Activated naive CD8-positive, alpha-beta T cell treated with anti-CD3 and anti-CD28 coated beads, Interleukin-2, amount 50 U/mL, for 24 hours (primary cell): ENCODE measurements at regions not wholly inside any gene's neighbourhood (a gene's known extent, or its start where the extent isn't known, plus 50 kb on each side); places are given as distances from the start of the nearest gene placed in this dataset.
"Not testable (repeated sequence)": the region's sequence is repeated elsewhere in the genome, so short reads cannot be mapped to it uniquely, and the experiment has no call there.

Source experiments
- ATAC-seq: fragments of 150-1000 bp; cut with Tn5 transposase; one replicate; pipeline ENCODE4 v1.10.0; 2021
- DNase-seq: peaks from one replicate; pipeline ENCODE4 v3.0.0; 2021
- H3K27ac Mint-ChIP-seq: one replicate; pipeline ENCODE4 v1.8.0; 2021; ENCODE audit warnings: mild to moderate bottlenecking, mixed read lengths
- H3K27me3 Mint-ChIP-seq: one replicate; pipeline ENCODE4 v1.8.0; 2021; ENCODE audit warnings: mixed read lengths
- H3K36me3 Mint-ChIP-seq: one replicate; pipeline ENCODE4 v1.8.0; 2021; ENCODE audit warnings: low read depth, mixed read lengths
- H3K4me1 Mint-ChIP-seq: one replicate; pipeline ENCODE4 v1.8.0; 2021; ENCODE audit warnings: mixed read lengths
- H3K4me3 Mint-ChIP-seq: one replicate; pipeline ENCODE4 v1.8.0; 2021; ENCODE audit warnings: mild to moderate bottlenecking, moderate library complexity, mixed read lengths
- H3K9me3 Mint-ChIP-seq: one replicate; pipeline ENCODE4 v1.8.0; 2021; ENCODE audit warnings: mixed read lengths

DNA sequence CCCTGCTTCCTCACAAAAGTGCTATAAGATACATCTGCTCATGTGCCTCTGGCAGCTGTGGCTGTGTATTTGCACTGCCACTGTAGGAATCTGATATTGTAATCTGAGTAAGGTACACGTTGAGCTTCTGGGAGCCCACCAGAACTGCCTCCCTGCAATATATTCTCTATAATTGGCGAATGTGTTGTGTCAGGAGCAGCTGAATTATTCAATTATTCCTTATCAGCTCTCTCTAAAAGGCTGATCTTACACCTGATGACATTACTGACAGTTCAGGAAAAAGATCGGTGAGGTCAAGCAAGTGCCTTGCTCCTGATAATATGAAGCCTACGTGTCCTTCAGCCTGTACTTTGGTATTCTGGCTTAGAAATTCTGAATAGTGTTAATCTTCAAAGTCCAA lies 1015.0 kb downstream of the CDH9 start:
- ATAC-seq, result no peak
- no peak for DNase-seq
- Mint-ChIP-seq H3K27ac (no peak overlapping the region), H3K4me3 (no peak overlapping the region), H3K4me1 (no peaks in the 10 kb centered on the region), H3K9me3 (peaks cover 6% of the 10 kb centered on the region), H3K27me3 (no peaks in the 10 kb centered on the region), H3K36me3 (no peaks in the 10 kb centered on the region)

DNA sequence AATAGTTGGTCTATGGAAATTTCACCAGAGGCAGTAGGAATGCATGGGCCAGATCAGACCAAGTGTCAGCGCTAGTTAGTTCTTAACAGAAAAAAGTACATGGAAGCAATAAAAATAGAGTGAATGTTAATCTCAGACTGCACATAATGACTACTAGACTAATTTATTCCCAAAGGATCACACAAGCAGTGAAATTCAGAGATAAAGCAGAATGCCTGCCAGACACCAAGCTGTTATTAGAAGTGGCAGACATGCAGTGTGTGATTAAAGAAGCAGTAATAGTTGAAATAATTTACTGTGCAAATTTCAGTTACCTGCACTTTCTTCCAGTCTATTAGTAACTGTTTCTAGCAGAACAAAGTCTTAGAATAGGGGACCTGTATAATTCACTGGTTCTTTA lies 1024.2 kb downstream of the CDH9 start:
- DNase-seq (no peak), ATAC-seq (no peak)
- Mint-ChIP-seq H3K27ac (no peak overlapping the region), H3K36me3 (no peaks in the 10 kb centered on the region), H3K4me1 (no peaks in the 10 kb centered on the region), H3K9me3 (peaks cover 13% of the 10 kb centered on the region), H3K27me3 (no peaks in the 10 kb centered on the region), H3K4me3 (no peak overlapping the region)

DNA sequence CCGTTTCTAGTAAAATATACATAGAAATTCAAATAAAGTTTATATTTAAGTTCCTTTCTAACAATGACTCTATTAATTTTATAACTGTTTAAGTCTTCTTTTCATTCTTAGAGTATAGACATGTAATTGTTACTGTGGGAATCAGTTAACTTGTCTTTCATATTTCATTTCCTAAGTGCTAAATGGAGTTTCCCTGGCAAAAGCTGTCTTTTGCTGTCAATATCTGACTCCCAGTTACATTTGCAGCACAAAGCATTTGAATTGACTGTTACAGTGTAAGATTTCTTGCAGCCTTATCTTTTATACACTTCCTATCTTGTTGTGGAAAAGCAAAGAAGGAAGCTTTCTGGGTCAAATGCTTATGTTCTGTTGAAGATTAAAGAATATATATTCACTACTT lies 1026.3 kb downstream of the CDH9 start:
- no peak overlapping the region for H3K27ac Mint-ChIP-seq
- H3K36me3 Mint-ChIP-seq, result no peaks in the 10 kb centered on the region
- H3K9me3 Mint-ChIP-seq, result peaks cover 13% of the 10 kb centered on the region
- ATAC-seq, result no peak
- no peaks in the 10 kb centered on the region for H3K27me3 Mint-ChIP-seq
- DNase-seq, result no peak
- no peaks in the 10 kb centered on the region for H3K4me1 Mint-ChIP-seq
- no peak overlapping the region for H3K4me3 Mint-ChIP-seq

DNA sequence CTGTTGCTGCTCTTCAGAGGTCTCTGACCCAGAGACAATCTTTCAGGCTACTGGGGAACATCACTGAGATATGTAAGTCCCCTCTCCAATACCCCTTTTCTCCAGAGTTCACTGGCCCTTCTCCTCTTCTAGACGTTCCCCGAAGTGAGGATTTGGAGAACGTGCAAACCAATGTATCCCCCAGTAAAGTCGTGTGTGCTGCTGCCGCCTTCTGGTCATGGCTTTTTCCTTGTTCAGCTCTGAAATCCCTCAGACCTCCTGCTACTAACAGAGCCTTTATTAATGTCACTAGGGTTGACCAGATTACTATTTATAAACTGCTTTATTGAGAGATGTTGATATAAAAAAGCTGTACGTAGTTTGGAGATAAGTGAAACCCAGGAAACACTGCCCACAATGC lies 1028.6 kb downstream of the CDH9 start:
- ATAC-seq, result no peak
- no peak for DNase-seq
- H3K4me3 Mint-ChIP-seq, result no peak overlapping the region
- H3K27ac Mint-ChIP-seq, result no peak overlapping the region
- H3K36me3 Mint-ChIP-seq, result no peaks in the 10 kb centered on the region
- H3K27me3 Mint-ChIP-seq, result no peaks in the 10 kb centered on the region
- H3K4me1 Mint-ChIP-seq, result no peaks in the 10 kb centered on the region
- H3K9me3 Mint-ChIP-seq, result peaks cover 13% of the 10 kb centered on the region

DNA sequence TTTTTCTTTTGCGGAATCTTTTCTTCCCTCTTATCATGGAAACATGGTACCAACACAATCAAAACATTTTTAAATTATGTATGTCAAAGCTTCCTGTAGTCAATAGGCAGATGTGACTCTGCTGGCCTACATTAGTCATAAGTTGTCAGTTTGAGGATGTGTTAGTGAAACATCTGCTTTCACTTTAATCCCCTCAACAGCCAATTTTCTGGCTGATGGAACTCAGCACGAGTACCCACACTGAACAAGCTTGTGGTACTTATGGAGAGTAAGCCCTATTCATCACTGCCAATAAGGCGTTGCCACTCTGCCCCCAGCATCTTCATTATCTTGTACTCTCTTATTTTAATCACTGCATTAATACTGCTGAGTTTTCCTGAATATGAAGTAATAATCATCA lies 1034.4 kb downstream of the CDH9 start:
- no peak for ATAC-seq
- H3K9me3 Mint-ChIP-seq, result peaks cover 31% of the 10 kb centered on the region
- H3K27ac Mint-ChIP-seq, result no peak overlapping the region
- no peaks in the 10 kb centered on the region for H3K27me3 Mint-ChIP-seq
- no peak for DNase-seq
- no peak overlapping the region for H3K4me3 Mint-ChIP-seq
- no peaks in the 10 kb centered on the region for H3K4me1 Mint-ChIP-seq
- H3K36me3 Mint-ChIP-seq, result no peaks in the 10 kb centered on the region

DNA sequence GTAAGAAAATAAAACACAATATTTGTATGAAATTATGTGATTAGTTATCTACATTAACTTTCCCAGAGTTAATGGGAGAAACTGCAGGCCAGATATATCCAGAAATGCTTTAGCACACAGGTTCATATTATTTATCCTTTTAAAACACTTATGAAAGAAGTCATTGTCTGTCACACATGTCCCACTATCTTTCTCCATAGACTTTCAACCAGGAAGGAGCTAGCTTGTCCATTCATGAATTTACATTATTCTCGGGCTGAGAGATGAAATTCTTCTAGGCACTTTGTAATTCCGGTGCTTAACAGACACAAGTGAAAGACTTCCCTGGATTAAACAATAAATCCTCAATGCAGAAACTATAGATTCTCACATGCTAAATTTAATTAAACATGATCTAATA lies 1043.2 kb downstream of the CDH9 start:
- no peaks in the 10 kb centered on the region for H3K4me1 Mint-ChIP-seq
- ATAC-seq (no peak), DNase-seq (no peak)
- H3K27ac Mint-ChIP-seq, result no peak overlapping the region
- no peak overlapping the region for H3K4me3 Mint-ChIP-seq
- H3K27me3 Mint-ChIP-seq, result no peaks in the 10 kb centered on the region
- no peaks in the 10 kb centered on the region for H3K36me3 Mint-ChIP-seq
- H3K9me3 Mint-ChIP-seq, result peaks cover 15% of the 10 kb centered on the region

DNA sequence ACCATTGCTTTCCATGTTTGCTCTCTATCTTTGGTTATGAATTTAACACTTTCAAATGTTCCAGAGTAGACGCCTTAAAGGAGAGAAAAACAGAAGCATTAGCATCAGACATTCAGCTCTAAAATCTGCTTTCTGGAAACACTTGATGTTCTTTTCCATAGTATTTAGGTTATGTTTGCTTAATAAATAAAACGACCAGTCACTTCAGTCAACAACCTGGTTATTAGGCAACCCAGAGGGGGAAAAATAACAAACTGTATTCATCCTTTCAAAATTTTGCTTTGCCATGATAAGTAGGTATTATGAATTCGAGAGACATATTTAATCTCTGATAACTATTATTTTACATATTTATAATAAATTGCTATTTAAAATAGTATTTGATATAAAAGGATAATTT lies 1044.7 kb downstream of the CDH9 start:
- peaks cover 12% of the 10 kb centered on the region for H3K9me3 Mint-ChIP-seq
- no peak for DNase-seq
- no peak overlapping the region for H3K27ac Mint-ChIP-seq
- ATAC-seq, result no peak
- H3K27me3 Mint-ChIP-seq, result no peaks in the 10 kb centered on the region
- H3K4me1 Mint-ChIP-seq, result no peaks in the 10 kb centered on the region
- H3K36me3 Mint-ChIP-seq, result no peaks in the 10 kb centered on the region
- H3K4me3 Mint-ChIP-seq, result no peak overlapping the region

DNA sequence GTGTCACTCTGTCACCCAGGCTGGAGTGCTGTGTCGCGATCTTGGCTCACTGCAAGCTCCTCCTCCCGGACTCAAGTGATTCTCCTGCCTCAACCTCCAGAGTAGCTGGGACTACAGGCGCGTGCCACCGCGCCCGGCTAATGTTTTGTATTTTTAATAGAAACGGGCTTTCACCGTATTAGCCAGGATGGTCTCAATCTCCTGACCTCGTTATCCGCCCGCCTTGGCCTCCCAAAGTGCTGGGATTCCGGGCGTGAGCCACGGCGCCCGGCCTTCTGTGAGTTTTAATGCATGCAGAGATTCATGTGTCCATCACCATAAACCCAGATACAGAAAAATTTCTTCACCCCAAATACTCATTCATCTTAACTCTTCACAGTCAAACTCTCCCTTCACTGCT lies 1046.7 kb downstream of the CDH9 start:
- H3K27me3 Mint-ChIP-seq, result no peaks in the 10 kb centered on the region
- no peak overlapping the region for H3K27ac Mint-ChIP-seq
- H3K9me3 Mint-ChIP-seq, result peaks cover 12% of the 10 kb centered on the region
- DNase-seq, result no peak
- H3K4me1 Mint-ChIP-seq, result no peaks in the 10 kb centered on the region
- no peak for ATAC-seq
- H3K4me3 Mint-ChIP-seq, result no peak overlapping the region
- H3K36me3 Mint-ChIP-seq, result no peaks in the 10 kb centered on the region

DNA sequence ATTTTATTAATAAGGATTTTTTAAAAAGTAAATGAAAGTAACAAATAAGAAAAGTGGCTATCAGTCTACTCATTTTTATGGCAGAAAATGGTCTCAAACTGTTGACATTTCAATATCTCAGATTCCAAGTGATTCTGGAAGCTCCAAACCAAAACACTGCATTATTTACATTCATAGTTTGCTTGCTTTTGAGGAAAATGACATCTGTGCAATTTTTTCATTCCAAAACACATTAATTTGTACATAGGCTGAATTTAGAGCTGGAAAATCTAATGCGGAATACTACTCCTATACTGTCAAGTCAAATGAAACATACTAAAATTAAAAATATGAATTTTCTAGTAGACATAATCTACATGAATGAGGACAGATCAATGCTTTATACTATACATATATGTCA lies 1047.6 kb downstream of the CDH9 start:
- Mint-ChIP-seq H3K27me3 (no peaks in the 10 kb centered on the region), H3K4me3 (no peak overlapping the region), H3K4me1 (no peaks in the 10 kb centered on the region), H3K9me3 (peaks cover 12% of the 10 kb centered on the region), H3K27ac (no peak overlapping the region), H3K36me3 (no peaks in the 10 kb centered on the region)
- ATAC-seq (no peak), DNase-seq (no peak)

DNA sequence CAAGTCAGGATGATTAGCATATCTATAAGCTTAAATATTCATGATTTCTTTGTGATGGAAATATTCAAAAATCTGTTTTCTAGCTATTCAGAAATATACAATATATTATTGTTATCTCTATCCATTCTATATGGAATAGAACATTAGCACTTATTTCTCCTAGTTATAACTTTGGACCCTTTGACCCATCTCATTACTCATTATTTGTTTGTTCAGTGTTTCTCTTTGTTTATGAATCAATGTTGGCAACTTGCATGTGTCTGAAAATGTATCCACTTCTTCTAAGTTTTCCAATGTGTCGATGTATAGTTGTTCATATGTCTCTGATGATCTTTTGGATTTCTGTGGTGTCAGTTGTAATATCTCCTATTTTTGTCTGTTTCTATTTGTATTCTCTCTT lies 1059.3 kb downstream of the CDH9 start:
- no peak overlapping the region for H3K27ac Mint-ChIP-seq
- no peaks in the 10 kb centered on the region for H3K4me1 Mint-ChIP-seq
- ATAC-seq (no peak), DNase-seq (no peak)
- H3K9me3 Mint-ChIP-seq, result peaks cover 20% of the 10 kb centered on the region
- no peaks in the 10 kb centered on the region for H3K27me3 Mint-ChIP-seq
- H3K4me3 Mint-ChIP-seq, result no peak overlapping the region
- H3K36me3 Mint-ChIP-seq, result no peaks in the 10 kb centered on the region

DNA sequence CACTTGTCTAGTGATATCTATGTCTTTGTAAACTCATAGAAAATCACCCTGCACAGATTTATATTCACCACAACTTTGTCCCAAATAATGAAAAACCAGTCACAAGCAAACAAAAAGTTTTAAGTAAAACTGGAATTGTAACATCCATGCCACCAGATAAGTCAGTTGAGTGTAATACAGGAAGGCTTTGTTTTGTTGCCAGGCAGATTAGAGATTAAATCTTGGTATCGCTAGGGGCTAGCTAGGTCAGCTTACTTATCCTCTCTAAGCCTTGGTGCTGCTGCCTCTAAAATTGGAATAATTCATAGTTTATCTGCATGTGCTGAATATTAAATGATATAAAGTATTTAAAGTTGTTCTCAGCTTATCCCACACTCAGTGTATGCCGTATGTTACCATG lies 1062.5 kb downstream of the CDH9 start:
- ATAC-seq, result no peak
- H3K36me3 Mint-ChIP-seq, result no peaks in the 10 kb centered on the region

DNA sequence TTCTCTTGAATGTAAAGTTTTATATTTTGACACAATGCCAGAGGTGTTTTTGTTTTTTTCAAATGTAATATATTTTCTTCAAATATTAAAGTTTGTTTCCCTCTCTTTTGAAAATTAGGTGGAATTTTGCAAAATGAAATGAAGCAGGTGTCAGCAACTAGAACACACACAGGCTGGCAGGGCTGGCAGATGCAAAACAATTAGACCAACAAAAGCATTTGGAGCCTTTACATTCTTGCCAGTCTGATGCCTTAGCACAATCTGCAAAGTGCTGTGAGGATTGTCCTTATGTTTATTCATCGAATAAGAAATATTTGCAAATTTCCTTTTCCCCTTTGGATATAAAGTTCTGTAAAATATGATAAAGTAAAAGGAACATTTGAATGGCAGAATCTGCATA lies 1063.9 kb downstream of the CDH9 start:
- ATAC-seq (no peak), DNase-seq (no peak)
- peaks cover 22% of the 10 kb centered on the region for H3K9me3 Mint-ChIP-seq
- no peaks in the 10 kb centered on the region for H3K36me3 Mint-ChIP-seq
- H3K27ac Mint-ChIP-seq, result no peak overlapping the region
- no peak overlapping the region for H3K4me3 Mint-ChIP-seq
- H3K4me1 Mint-ChIP-seq, result no peaks in the 10 kb centered on the region
- H3K27me3 Mint-ChIP-seq, result no peaks in the 10 kb centered on the region

More for the DNA sequence above, 1062.5 kb downstream of the CDH9 start:
- Mint-ChIP-seq H3K27me3 (no peaks in the 10 kb centered on the region), H3K9me3 (peaks cover 22% of the 10 kb centered on the region), H3K4me3 (no peak overlapping the region), H3K4me1 (no peaks in the 10 kb centered on the region), H3K27ac (no peak overlapping the region)
- DNase-seq, result no peak

DNA sequence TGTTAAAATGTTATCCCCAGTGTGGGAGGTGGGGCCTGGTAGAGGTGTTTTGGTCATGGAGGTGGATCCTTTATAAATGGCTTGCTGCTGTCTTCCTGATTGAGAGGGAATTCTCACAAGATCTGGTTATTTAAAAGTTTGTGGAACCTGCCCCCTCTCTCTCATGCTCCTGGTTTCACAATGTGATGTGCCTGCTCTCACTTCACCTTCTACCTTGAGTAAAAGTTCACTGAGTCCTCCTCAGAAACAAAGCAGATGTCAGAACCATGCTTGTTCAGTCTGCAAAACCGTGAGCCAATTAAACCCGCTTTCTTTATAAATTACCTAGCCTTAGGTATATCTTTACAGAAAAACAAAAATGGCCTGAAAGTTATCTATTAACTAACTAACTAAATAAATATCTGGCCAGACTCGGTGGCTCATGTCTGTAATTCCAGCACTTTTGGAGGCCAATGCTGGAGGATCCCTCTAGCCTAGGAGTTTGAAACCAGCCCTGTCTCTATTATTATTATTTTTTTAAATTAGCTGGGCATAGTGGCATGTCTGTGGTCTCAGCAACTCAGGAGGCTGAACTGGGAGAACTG lies 1067.4 kb downstream of the CDH9 start:
- no peaks in the 10 kb centered on the region for H3K4me1 Mint-ChIP-seq
- H3K36me3 Mint-ChIP-seq, result no peaks in the 10 kb centered on the region
- no peak overlapping the region for H3K4me3 Mint-ChIP-seq
- no peak overlapping the region for H3K27ac Mint-ChIP-seq
- DNase-seq, result no peak
- H3K9me3 Mint-ChIP-seq, result peaks cover 25% of the 10 kb centered on the region
- no peaks in the 10 kb centered on the region for H3K27me3 Mint-ChIP-seq
- ATAC-seq, result no peak

DNA sequence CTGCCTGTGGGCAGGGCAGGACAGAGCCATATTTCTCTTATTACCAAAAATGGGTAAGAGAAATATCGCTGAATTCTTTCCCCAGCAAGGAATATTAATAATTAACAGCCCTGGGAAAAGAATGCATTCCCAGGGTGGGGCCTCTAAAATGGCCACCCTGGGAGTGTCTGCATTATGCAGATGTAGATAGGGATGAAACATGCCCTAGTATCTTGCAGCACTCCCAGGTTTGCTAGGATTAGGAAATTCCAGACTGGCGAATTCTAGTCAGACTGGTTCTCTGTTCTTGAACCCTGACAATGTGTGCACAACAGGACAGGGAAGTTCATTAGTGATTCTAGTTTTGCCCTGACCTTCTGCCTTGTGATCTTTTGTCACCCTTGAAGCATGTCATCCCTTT lies 1069.3 kb downstream of the CDH9 start:
- H3K4me3 Mint-ChIP-seq, H3K27me3 Mint-ChIP-seq, DNase-seq, H3K4me1 Mint-ChIP-seq, H3K27ac Mint-ChIP-seq, H3K36me3 Mint-ChIP-seq, ATAC-seq: not testable (repeated sequence)
- peaks cover 26% of the 10 kb centered on the region for H3K9me3 Mint-ChIP-seq

DNA sequence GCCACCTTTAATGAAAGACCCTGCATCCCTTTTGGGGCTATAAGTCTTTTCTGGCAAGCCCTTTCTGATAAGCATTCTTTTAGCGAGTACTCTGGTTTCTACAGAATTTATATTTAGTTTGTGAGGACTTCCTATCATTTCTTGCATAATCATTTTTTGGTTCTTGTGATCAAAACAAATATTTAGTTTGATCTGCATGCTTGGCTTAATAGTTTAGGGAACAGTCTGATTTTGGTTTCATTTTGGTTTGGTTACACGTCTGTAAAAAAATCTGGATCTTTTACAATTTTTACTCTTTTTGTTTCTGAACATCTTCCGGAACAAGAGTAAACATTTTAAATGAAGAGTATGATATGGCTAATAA lies 1074.4 kb downstream of the CDH9 start:
- no peaks in the 10 kb centered on the region for H3K4me1 Mint-ChIP-seq
- no peaks in the 10 kb centered on the region for H3K27me3 Mint-ChIP-seq
- H3K27ac Mint-ChIP-seq, result no peak overlapping the region
- no peaks in the 10 kb centered on the region for H3K36me3 Mint-ChIP-seq
- peaks cover 22% of the 10 kb centered on the region for H3K9me3 Mint-ChIP-seq
- DNase-seq (no peak), ATAC-seq (no peak)
- no peak overlapping the region for H3K4me3 Mint-ChIP-seq

DNA sequence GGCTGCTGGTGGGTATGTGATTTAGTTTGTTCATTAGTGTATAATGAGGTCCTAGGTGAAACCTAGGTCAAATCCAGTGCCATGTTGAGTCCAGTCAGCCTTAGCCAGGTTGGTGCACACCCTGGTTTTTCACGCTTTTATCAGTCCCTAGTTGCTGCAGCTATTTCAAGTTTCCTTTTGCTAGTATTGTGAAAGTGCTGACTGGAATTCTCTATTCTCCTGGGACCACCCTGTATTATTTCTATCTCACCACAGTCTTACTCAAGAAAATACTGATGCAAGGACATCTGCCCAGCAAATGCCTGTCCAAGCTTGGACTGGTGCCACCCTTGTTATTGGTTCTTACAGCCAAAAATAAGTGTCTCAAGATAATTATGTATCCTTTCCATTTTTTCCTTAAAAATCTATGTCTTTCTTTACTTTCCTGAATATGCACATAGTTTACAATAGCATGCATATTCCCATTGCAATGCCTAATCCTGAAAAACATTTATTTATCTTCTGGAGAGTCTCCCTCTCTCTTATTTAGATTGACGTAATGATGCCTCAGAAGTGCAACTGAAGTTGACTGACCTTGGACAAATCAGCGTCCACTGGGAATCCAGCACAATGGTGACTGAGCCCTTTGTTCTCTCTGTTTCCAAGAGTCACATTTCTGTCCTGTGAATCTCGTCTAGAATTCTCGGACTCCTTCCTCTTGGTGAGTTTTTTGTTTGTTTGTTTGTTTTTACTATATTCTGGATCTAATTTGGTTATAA lies 1075.0 kb downstream of the CDH9 start:
- Mint-ChIP-seq H3K4me3 (no peak overlapping the region), H3K9me3 (peaks cover 19% of the 10 kb centered on the region), H3K27me3 (no peaks in the 10 kb centered on the region), H3K4me1 (no peaks in the 10 kb centered on the region), H3K36me3 (no peaks in the 10 kb centered on the region), H3K27ac (no peak overlapping the region)
- DNase-seq, result no peak
- ATAC-seq, result no peak
